Activated naive CD8-positive, alpha-beta T cell (primary cell): ENCODE measurements at regions not wholly inside any gene's neighbourhood (a gene's known extent, or its start where the extent isn't known, plus 50 kb on each side); places are given as distances from the start of the nearest gene placed in this dataset.
A peak's percentile ranks its signal among the peaks of the same experiment; 100 is the strongest.

ENCODE experiments used
- H3K27ac Mint-ChIP-seq: one replicate; pipeline ENCODE4 v1.8.0; 2021; ENCODE audit warnings: mixed read lengths
- H3K27me3 Mint-ChIP-seq: one replicate; pipeline ENCODE4 v1.8.0; 2021; ENCODE audit warnings: mixed read lengths
- H3K36me3 Mint-ChIP-seq: one replicate; pipeline ENCODE4 v1.8.0; 2021; ENCODE audit warnings: mixed read lengths
- H3K4me1 Mint-ChIP-seq: one replicate; pipeline ENCODE4 v1.8.0; 2021; ENCODE audit warnings: low read depth, mixed read lengths
- H3K4me3 Mint-ChIP-seq: one replicate; pipeline ENCODE4 v1.8.0; 2021; ENCODE audit warnings: mild to moderate bottlenecking, mixed read lengths
- H3K9me3 Mint-ChIP-seq: one replicate; pipeline ENCODE4 v1.8.0; 2021; ENCODE audit warnings: low read depth, mixed read lengths

- Mint-ChIP-seq H3K27me3 (no peaks in the 10 kb centered on the region), H3K36me3 (peaks cover 3% of the 10 kb centered on the region), H3K9me3 (no peaks in the 10 kb centered on the region), H3K4me3 (peak overlapping the region; percentile 43), H3K27ac (no peak overlapping the region), H3K4me1 (peaks cover 22% of the 10 kb centered on the region)
These were observed 78.5 kb downstream of the MID1IP1 start for GRCh38 chrX:38879631-38880220.

GRCh38 chrX:38880296-38880854, 79.1 kb downstream of the MID1IP1 start:
- Mint-ChIP-seq H3K27ac (no peak overlapping the region), H3K27me3 (no peaks in the 10 kb centered on the region), H3K9me3 (no peaks in the 10 kb centered on the region), H3K4me1 (peaks cover 22% of the 10 kb centered on the region), H3K36me3 (peaks cover 3% of the 10 kb centered on the region), H3K4me3 (no peak overlapping the region)

GRCh38 chrX:38881066-38881465, 79.8 kb downstream of the MID1IP1 start:
- no peak overlapping the region for H3K27ac Mint-ChIP-seq
- H3K27me3 Mint-ChIP-seq, result no peaks in the 10 kb centered on the region
- peaks cover 3% of the 10 kb centered on the region for H3K36me3 Mint-ChIP-seq
- H3K4me3 Mint-ChIP-seq, result no peak overlapping the region
- H3K9me3 Mint-ChIP-seq, result no peaks in the 10 kb centered on the region
- peaks cover 22% of the 10 kb centered on the region for H3K4me1 Mint-ChIP-seq

GRCh38 chrX:38881727-38882126, 80.5 kb downstream of the MID1IP1 start:
- H3K4me3 Mint-ChIP-seq, result no peak overlapping the region
- no peaks in the 10 kb centered on the region for H3K9me3 Mint-ChIP-seq
- peaks cover 22% of the 10 kb centered on the region for H3K4me1 Mint-ChIP-seq
- H3K27me3 Mint-ChIP-seq, result no peaks in the 10 kb centered on the region
- H3K36me3 Mint-ChIP-seq, result no peaks in the 10 kb centered on the region
- H3K27ac Mint-ChIP-seq, result no peak overlapping the region

GRCh38 chrX:38882894-38883626, 81.8 kb downstream of the MID1IP1 start:
- Mint-ChIP-seq H3K36me3 (no peaks in the 10 kb centered on the region), H3K4me1 (peaks cover 22% of the 10 kb centered on the region), H3K27me3 (no peaks in the 10 kb centered on the region), H3K4me3 (no peak overlapping the region), H3K9me3 (no peaks in the 10 kb centered on the region), H3K27ac (no peak overlapping the region)

- Mint-ChIP-seq H3K9me3 (no peaks in the 10 kb centered on the region), H3K36me3 (no peaks in the 10 kb centered on the region), H3K27me3 (no peaks in the 10 kb centered on the region), H3K4me1 (no peaks in the 10 kb centered on the region), H3K27ac (no peak overlapping the region), H3K4me3 (no peak overlapping the region)
These were observed 84.9 kb downstream of the MID1IP1 start for GRCh38 chrX:38886112-38886511.

- Mint-ChIP-seq H3K27me3 (no peaks in the 10 kb centered on the region), H3K9me3 (no peaks in the 10 kb centered on the region), H3K4me3 (no peak overlapping the region), H3K27ac (no peak overlapping the region), H3K4me1 (peaks cover 9% of the 10 kb centered on the region), H3K36me3 (no peaks in the 10 kb centered on the region)
These were observed 86.0 kb downstream of the MID1IP1 start for GRCh38 chrX:38887222-38887621.

- Mint-ChIP-seq H3K9me3 (no peaks in the 10 kb centered on the region), H3K4me3 (no peak overlapping the region), H3K36me3 (no peaks in the 10 kb centered on the region), H3K4me1 (peaks cover 10% of the 10 kb centered on the region), H3K27ac (no peak overlapping the region), H3K27me3 (no peaks in the 10 kb centered on the region)
These were observed 89.1 kb downstream of the MID1IP1 start for GRCh38 chrX:38890326-38890725.

- H3K27ac Mint-ChIP-seq, result no peak overlapping the region
- peaks cover 10% of the 10 kb centered on the region for H3K4me1 Mint-ChIP-seq
- H3K4me3 Mint-ChIP-seq, result no peak overlapping the region
- H3K9me3 Mint-ChIP-seq, result no peaks in the 10 kb centered on the region
- peaks cover under 1% of the 10 kb centered on the region for H3K36me3 Mint-ChIP-seq
- no peaks in the 10 kb centered on the region for H3K27me3 Mint-ChIP-seq
These were observed 89.7 kb downstream of the MID1IP1 start for GRCh38 chrX:38890963-38891362.

GRCh38 chrX:38891641-38892413, 90.6 kb downstream of the MID1IP1 start:
- H3K4me3 Mint-ChIP-seq, result no peak overlapping the region
- no peaks in the 10 kb centered on the region for H3K27me3 Mint-ChIP-seq
- H3K36me3 Mint-ChIP-seq, result peaks cover 2% of the 10 kb centered on the region
- no peaks in the 10 kb centered on the region for H3K9me3 Mint-ChIP-seq
- H3K27ac Mint-ChIP-seq, result peak overlapping the region; percentile 61
- H3K4me1 Mint-ChIP-seq, result peaks cover 10% of the 10 kb centered on the region

GRCh38 chrX:38893441-38893840, 92.2 kb downstream of the MID1IP1 start:
- Mint-ChIP-seq H3K9me3 (no peaks in the 10 kb centered on the region), H3K36me3 (peaks cover 2% of the 10 kb centered on the region), H3K27ac (no peak overlapping the region), H3K4me3 (no peak overlapping the region), H3K4me1 (peaks cover 12% of the 10 kb centered on the region), H3K27me3 (no peaks in the 10 kb centered on the region)

GRCh38 chrX:38895775-38896174, 94.5 kb downstream of the MID1IP1 start:
- peaks cover 12% of the 10 kb centered on the region for H3K4me1 Mint-ChIP-seq
- no peaks in the 10 kb centered on the region for H3K27me3 Mint-ChIP-seq
- H3K27ac Mint-ChIP-seq, result no peak overlapping the region
- no peak overlapping the region for H3K4me3 Mint-ChIP-seq
- H3K9me3 Mint-ChIP-seq, result no peaks in the 10 kb centered on the region
- peaks cover 2% of the 10 kb centered on the region for H3K36me3 Mint-ChIP-seq

- Mint-ChIP-seq H3K27me3 (no peaks in the 10 kb centered on the region), H3K4me3 (no peak overlapping the region), H3K36me3 (peaks cover 2% of the 10 kb centered on the region), H3K4me1 (peaks cover 8% of the 10 kb centered on the region), H3K27ac (no peak overlapping the region), H3K9me3 (no peaks in the 10 kb centered on the region)
These were observed 95.6 kb downstream of the MID1IP1 start for GRCh38 chrX:38896724-38897298.

GRCh38 chrX:38898261-38898660, 97.0 kb downstream of the MID1IP1 start:
- Mint-ChIP-seq H3K9me3 (no peaks in the 10 kb centered on the region), H3K27ac (no peak overlapping the region), H3K27me3 (no peaks in the 10 kb centered on the region), H3K4me1 (peaks cover 2% of the 10 kb centered on the region), H3K36me3 (peaks cover 2% of the 10 kb centered on the region), H3K4me3 (no peak overlapping the region)

- no peaks in the 10 kb centered on the region for H3K9me3 Mint-ChIP-seq
- H3K4me3 Mint-ChIP-seq, result no peak overlapping the region
- peaks cover 2% of the 10 kb centered on the region for H3K4me1 Mint-ChIP-seq
- no peaks in the 10 kb centered on the region for H3K27me3 Mint-ChIP-seq
- H3K27ac Mint-ChIP-seq, result no peak overlapping the region
- peaks cover 2% of the 10 kb centered on the region for H3K36me3 Mint-ChIP-seq
These were observed 98.4 kb downstream of the MID1IP1 start for GRCh38 chrX:38899650-38900049.
